Neural cell (in vitro differentiated cells): ENCODE measurements at regions not wholly inside any gene's neighbourhood (a gene's known extent, or its start where the extent isn't known, plus 50 kb on each side); places are given as distances from the start of the nearest gene placed in this dataset.

Source experiments
- CTCF ChIP-seq: fragments of 450-650 bp; IDR thresholded peaks from 2 replicates; pipeline ENCODE4 v1.5.1; 2014; ENCODE audit warnings: antibody characterized with exemption, mild to moderate bottlenecking, moderate library complexity; ENCODE audit not compliant: poor library complexity, severe bottlenecking
- EP300 ChIP-seq: fragments of 450-650 bp; conservative IDR thresholded peaks from 2 replicates; pipeline ENCODE4 v1.6.1; 2014; ENCODE audit warnings: antibody characterized with exemption, mild to moderate bottlenecking, moderate library complexity; ENCODE audit not compliant: poor library complexity, severe bottlenecking
- EZH2 ChIP-seq: fragments of 200-600, 300-800 bp; shearing (Covaris generic), sonication (generic); IDR thresholded peaks from 2 replicates; pipeline ENCODE4 v1.6.1; 2014; ENCODE audit warnings: antibody characterized with exemption, low read length, borderline replicate concordance, mild to moderate bottlenecking; ENCODE audit not compliant: insufficient read depth, poor library complexity, severe bottlenecking
- MXI1 ChIP-seq: fragments of 450-650 bp; conservative IDR thresholded peaks from 2 replicates; pipeline ENCODE4 v1.6.1; 2014; ENCODE audit warnings: antibody characterized with exemption, mild to moderate bottlenecking; ENCODE audit not compliant: poor library complexity, severe bottlenecking
- RAD21 ChIP-seq: fragments of 450-650 bp; conservative IDR thresholded peaks from 2 replicates; pipeline ENCODE4 v1.6.1; 2014; ENCODE audit warnings: antibody characterized with exemption, mild to moderate bottlenecking, moderate library complexity
- REST ChIP-seq: IDR thresholded peaks from 2 replicates; pipeline ENCODE4 v1.6.1; 2012; ENCODE audit warnings: borderline replicate concordance
- SMC3 ChIP-seq: fragments of 450-650 bp; conservative IDR thresholded peaks from 2 replicates; pipeline ENCODE4 v1.6.1; 2014; ENCODE audit warnings: antibody characterized with exemption, mild to moderate bottlenecking, moderate library complexity; ENCODE audit not compliant: poor library complexity
- TAF1 ChIP-seq: IDR thresholded peaks from 2 replicates; pipeline ENCODE4 v1.6.1; 2012; ENCODE audit warnings: low read depth

- TF ChIP-seq SMC3, result no peak
- TF ChIP-seq CTCF, result no peak
- TF ChIP-seq REST, result no peak
- no peak for TF ChIP-seq TAF1
- TF ChIP-seq EP300, result no peak
- TF ChIP-seq EZH2, result no peak
- TF ChIP-seq MXI1, result no peak
- TF ChIP-seq RAD21, result no peak
These were observed 490.5 kb upstream of the ANKRD30A start for GRCh38 chr10:36634916-36635315.
